ENCODE measurements at regions not wholly inside any gene's neighbourhood (a gene's known extent, or its start where the extent isn't known, plus 50 kb on each side); places are given as distances from the start of the nearest gene placed in this dataset.

- WGBS (ENCODE audit: insufficient coverage, low coverage, low lambda C conversion rate, missing lambda C conversion rate), result 60% methylated on average over 4 of the region's 4 CpGs
- DNase-seq, result no peak
- Histone ChIP-seq H3K9me3 (no peaks in the 10 kb centered on the region), H3K27ac (no peak overlapping the region), H3K36me3 (no peaks in the 10 kb centered on the region), H3K4me3 (no peak overlapping the region), H3K27me3 (no peaks in the 10 kb centered on the region), H3K4me1 (no peaks in the 10 kb centered on the region)
- TF ChIP-seq POLR2A (IDR thresholded peaks at IDR 0.05) (no peak), CTCF (IDR thresholded peaks at IDR 0.05) (no peak)
- ATAC-seq, result no peak
- intact Hi-C loops (cut with DNase I), result no loop called here
These were observed 105.5 kb downstream of the RPE65 start for GRCh38 chr1:68344208-68344607.

- no peak overlapping the region for H3K27ac ChIP-seq
- H3K4me1 ChIP-seq, result no peaks in the 10 kb centered on the region
- WGBS (ENCODE audit: insufficient coverage, low coverage, low lambda C conversion rate, missing lambda C conversion rate), result 69% methylated on average over 5 of the region's 5 CpGs
- TF ChIP-seq CTCF (IDR thresholded peaks at IDR 0.05), result no peak
- TF ChIP-seq POLR2A (IDR thresholded peaks at IDR 0.05), result no peak
- H3K27me3 ChIP-seq, result no peaks in the 10 kb centered on the region
- no peak for DNase-seq
- intact Hi-C loops (cut with DNase I), result no loop called here
- H3K9me3 ChIP-seq, result no peaks in the 10 kb centered on the region
- no peak overlapping the region for H3K4me3 ChIP-seq
- no peak for ATAC-seq
- H3K36me3 ChIP-seq, result no peaks in the 10 kb centered on the region
These were observed 108.6 kb upstream of the WLS start for GRCh38 chr1:68340951-68341350.

- intact Hi-C loops (cut with DNase I), result no loop called here
- no peaks in the 10 kb centered on the region for H3K27me3 ChIP-seq
- no peak overlapping the region for H3K27ac ChIP-seq
- ATAC-seq, result peak in 2 of 4 donors; percentile 10 to 33
- H3K9me3 ChIP-seq, result no peaks in the 10 kb centered on the region
- DNase-seq, result no peak
- no peaks in the 10 kb centered on the region for H3K36me3 ChIP-seq
- H3K4me1 ChIP-seq, result no peaks in the 10 kb centered on the region
- no peak overlapping the region for H3K4me3 ChIP-seq
- TF ChIP-seq POLR2A (IDR thresholded peaks at IDR 0.05) (no peak), CTCF (IDR thresholded peaks at IDR 0.05) (no peak)
These were observed 107.2 kb upstream of the WLS start for GRCh38 chr1:68339505-68339904.

- ATAC-seq (peak in 1 of 4 donors; percentile 28), DNase-seq (no peak)
- H3K4me3 ChIP-seq, result no peak overlapping the region
- no peaks in the 10 kb centered on the region for H3K4me1 ChIP-seq
- H3K27me3 ChIP-seq, result no peaks in the 10 kb centered on the region
- H3K9me3 ChIP-seq, result no peaks in the 10 kb centered on the region
- intact Hi-C loops (cut with DNase I), result no loop called here
- 67% methylated on average over 1 of the region's 1 CpG for WGBS (ENCODE audit: insufficient coverage, low coverage, low lambda C conversion rate, missing lambda C conversion rate)
- no peaks in the 10 kb centered on the region for H3K36me3 ChIP-seq
- no peak overlapping the region for H3K27ac ChIP-seq
- TF ChIP-seq POLR2A (IDR thresholded peaks at IDR 0.05) (no peak), CTCF (IDR thresholded peaks at IDR 0.05) (no peak)
These were observed 105.8 kb upstream of the WLS start for GRCh38 chr1:68338081-68338480.

GRCh38 chr1:68332041-68332440 lies 99.7 kb upstream of the WLS start:
- DNase-seq (no peak), ATAC-seq (no peak)
- TF ChIP-seq POLR2A (IDR thresholded peaks at IDR 0.05) (no peak), CTCF (IDR thresholded peaks at IDR 0.05) (no peak)
- Histone ChIP-seq H3K9me3 (no peaks in the 10 kb centered on the region), H3K27me3 (no peaks in the 10 kb centered on the region), H3K4me3 (no peak overlapping the region), H3K36me3 (no peaks in the 10 kb centered on the region), H3K4me1 (no peaks in the 10 kb centered on the region), H3K27ac (no peak overlapping the region)
- WGBS (ENCODE audit: insufficient coverage, low coverage, low lambda C conversion rate, missing lambda C conversion rate), result 58% methylated on average over 4 of the region's 4 CpGs
- intact Hi-C loops (cut with DNase I), result no loop called here

Measured in right lobe of liver (tissue), 6 donors.